ENCODE measurements at regions not wholly inside any gene's neighbourhood (a gene's known extent, or its start where the extent isn't known, plus 50 kb on each side); places are given as distances from the start of the nearest gene placed in this dataset.

- no peak for TF ChIP-seq CTCF (IDR thresholded peaks at IDR 0.05 in 4 of 5, conservative IDR thresholded peaks at IDR 0.05 in 1 of 5)
- no peak for TF ChIP-seq POLR2A (IDR thresholded peaks at IDR 0.05)
These were observed 75.5 kb upstream of the STARD3NL start for GRCh38 chr7:38102507-38102906.
